GM18868 (cell line): ENCODE measurements at regions not wholly inside any gene's neighbourhood (a gene's known extent, or its start where the extent isn't known, plus 50 kb on each side); places are given as distances from the start of the nearest gene placed in this dataset.

Experiments
- ATAC-seq: cut with Tn5 transposase; IDR thresholded peaks from one replicate; pipeline ENCODE4 v1.9.1; 2021; ENCODE audit warnings: mild to moderate bottlenecking, moderate library complexity; ENCODE audit not compliant: unreplicated experiment

DNA sequence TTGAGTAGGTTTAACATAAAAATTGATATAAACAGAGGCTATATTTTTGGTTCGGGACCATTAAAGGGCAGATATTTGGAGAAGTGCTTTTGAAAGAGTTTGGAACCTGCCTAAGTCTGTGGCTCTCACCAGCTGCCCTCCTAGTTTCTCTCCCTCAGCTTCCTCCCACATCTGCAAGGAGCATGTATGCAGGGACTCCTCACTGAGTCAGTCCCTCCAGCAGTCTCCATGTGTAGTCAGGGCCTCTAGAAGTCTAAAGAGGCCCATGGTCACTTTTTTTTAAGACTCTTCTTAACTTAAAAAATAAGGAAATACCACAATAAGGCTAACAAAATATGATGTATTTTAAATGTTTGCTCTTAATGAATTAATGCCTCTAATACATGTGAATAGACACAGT lies 220.0 kb upstream of the TANK start:
- ATAC-seq = no peak

DNA sequence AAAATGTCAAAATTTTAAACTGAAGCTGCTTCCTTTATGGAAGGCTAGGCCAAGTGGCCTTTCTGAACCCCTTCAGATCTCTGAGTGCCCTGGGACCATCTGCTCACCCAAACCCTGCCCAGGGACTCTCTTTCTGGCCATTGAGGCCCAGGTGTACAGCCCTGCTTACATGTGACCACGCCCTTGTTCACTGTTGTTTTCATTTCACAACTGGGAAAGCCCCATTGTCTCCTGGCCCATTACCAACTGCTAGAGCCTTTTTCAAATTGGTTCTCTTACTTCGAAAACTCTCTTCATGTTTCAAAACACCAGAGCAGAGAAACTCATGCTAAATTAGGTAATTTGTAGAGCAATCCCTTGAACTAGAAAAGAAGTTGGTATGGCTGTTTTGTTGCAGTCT lies 219.5 kb upstream of the TANK start:
- ATAC-seq = peak; percentile 92

DNA sequence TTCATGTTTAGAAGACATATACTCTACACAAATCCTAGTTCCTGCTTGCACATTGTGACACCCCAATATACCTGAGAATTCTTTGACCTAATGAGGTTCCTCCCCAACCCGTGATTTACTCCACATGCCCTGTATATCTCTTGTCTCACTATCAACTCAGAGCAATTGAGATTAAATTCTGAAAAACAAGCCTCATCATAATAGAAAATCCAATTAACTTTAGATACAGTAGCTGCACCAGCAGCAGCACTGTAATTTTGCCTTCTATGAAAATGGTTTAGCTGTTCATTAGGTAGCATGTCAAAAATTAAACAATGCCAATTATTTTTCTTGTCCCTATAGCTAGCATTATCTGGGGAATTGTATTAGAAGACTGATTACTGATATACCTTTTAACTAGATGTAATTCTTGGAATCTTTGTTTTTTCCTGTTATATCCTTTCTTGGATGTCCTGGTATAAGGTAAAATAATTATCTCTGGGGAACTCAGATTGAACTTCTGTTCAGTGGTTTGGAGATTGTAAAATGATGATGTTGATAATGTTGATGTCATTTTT lies 218.9 kb upstream of the TANK start:
- peak; percentile 6 for ATAC-seq

DNA sequence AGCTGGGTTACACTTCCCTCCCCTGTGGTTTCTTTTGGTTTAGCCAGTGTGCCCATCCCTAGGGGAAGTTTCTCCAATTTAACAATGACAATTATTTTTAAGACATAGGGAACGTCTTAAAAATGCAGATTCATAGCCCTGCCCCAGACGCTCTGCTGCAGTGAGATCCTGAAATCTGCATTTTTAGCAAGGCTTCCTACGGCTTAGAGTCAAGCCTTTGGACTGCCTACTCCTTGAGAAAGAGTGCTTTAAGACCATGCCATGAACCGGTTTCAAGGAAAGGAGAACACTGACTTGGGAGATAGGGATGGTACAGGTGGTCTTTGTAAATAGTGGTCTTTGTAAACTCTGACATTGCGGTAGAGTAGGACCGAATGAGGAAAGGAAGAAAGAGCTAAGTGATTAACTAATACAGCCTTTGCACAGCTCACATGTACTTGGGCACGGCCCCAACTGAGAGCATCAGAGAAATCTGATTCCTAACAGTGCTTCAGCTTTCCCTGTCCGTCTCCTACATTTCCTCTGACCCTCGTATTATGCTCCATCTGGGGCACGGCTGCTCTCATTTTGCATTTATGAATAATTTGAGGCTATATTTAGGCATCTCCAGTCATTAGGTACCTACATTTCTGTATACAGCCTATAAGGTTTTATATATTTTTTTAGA lies 217.6 kb upstream of the TANK start:
- ATAC-seq = no peak

DNA sequence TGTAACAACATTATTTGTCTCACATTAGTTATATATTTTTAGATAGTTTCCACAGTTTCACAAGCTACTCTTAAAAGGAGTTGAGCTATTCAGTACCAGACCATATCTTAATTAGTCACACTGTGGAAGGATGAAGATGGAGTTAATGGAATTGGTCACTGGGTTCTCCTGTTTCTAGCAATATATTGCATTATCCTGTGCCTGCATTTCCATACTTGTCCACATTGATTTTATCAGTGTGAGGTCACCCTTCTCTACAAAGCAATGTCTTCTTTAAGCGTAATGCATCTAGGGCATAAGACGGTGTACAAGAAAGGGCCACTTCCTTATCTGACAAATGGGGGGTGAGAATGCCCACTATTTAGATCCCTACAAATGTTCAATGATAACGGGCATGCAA lies 216.8 kb upstream of the TANK start:
- no peak for ATAC-seq

DNA sequence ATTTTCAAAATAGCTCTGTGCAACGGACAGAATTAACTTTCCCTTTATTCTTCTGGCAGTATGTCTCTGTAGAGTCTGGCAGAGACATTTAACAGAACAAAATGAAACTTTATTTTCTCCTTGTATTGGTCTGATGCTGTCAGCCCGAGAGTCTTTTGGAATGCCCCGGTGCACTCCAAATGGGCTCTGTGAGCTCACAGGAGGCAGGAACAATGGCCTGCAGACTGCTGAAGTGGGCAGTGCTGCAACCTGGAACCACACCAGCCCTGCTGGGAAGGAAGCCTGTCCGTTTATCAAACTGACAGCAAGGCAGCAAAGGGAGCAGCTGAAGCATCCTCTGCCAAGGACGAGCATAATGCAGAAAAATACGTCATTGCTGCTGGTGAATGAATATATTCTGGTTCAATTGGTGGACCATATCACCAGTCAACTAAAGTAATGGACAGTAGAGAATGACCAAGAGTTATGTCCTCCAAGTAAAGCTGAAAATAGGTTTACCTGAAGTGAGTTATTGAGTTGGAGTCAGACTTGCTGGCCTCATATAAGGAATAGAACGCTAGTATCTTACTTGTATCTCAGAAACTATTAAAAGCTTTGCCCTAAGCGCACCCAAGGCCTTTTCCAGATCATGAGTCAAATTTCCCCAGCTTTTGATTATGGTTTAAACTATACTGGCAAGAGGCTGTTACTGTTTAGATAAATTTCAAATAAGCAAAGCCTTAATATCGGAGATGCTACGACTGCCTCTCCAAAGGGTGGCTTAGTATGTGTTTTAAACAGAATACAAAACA lies 207.6 kb upstream of the TANK start:
- ATAC-seq = no peak

DNA sequence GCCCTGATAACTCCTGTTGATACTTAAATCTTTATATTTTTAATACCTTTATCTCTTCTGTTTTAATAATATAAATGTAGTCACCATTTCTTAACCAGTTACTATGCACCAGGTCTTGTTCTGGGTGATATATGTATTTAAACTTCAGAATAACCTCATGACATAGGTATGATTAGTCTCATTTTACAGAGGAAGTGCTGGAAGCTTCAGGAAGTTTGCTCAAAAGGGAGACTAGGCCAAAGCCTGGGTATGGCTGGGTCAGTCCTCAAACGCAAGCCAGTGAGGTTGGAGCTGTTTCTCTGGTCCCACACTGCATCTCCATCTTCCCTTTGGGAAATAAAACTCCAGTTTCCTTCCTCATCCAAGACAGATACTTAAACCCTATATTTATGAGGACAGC lies 204.7 kb upstream of the TANK start:
- ATAC-seq = no peak

DNA sequence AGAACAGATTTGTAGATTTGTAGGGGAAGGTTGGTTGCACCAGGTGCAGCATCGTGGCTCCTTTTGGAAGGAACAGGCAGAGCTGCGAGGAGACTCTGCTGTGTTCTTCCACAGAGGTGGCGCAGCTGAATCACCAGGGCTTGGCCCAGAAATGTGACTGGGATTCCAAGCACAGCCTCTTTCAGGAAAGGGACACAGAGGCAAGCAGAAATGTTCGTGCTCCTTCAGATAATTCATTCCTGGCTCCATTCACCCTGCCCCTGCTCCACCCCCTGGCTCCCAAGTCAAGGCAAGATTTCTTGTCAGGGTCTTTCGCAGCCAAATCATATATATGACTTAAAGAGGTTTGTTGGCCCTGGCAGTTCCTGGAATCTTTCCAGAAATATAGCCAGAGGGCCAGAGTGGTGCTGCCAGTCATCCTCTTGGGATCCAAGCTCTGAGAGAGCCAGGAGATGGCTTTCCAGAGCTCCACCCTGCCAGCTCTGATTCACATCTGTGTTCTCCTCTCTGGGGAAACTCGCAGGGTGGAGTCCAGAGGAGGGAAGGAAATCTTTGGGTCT lies 203.9 kb upstream of the TANK start:
- ATAC-seq = no peak

DNA sequence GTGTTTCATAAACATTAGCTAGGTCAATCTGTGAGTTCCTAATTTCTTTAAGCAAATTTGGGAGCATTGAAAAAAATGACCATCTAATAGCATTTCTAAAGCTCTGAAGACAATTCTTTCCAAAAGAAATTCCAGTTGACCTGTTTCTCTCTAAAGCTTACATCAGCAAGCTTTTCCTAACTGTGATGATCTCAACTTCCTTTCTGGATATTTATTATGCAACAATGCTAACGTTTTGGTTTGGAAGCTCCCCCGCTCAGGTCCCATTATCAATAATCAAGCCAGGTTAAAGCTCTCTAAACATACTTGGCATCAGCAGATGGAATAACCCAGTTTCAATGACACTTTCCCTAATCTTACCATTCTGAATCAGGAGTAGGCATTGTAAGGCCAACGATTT lies 196.3 kb upstream of the TANK start:
- ATAC-seq = no peak

DNA sequence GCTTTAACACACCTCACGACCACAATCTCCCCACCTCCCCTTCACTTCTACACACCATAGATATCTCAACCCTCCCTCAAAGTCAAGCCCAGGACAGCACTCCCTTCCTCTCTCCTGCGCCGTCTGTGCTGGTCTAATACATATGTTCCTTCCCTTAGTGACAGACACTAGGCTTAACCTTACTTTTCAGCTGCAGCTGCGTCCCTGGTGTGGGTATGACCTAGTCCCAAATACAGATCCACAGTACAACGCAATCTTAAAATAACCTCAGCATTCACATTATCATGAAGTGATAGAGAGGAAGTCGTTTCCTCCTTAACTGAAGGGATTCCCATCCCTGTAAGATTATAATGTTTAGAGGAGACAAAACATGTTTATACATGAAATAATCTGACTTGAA lies 192.7 kb upstream of the TANK start:
- no peak for ATAC-seq

DNA sequence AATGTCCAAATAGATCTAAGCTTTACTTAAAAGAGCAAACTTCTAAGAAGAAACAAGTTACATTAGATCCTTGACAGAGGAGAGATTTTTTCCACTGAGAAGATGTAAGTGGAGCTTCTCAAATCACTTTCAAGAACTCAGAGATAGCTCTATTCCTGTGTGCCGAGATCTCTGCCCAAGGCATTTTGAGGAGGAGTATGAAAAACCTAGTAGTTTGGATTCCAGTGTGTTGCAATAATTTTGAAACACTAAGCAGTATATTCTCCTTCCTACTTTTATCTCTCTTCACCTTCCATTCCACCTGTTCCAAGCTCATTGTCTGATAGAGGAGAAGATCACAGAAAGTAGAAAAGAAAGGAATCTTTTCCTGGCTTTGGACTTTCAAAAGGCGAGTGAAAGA lies 192.0 kb upstream of the TANK start:
- ATAC-seq = no peak

DNA sequence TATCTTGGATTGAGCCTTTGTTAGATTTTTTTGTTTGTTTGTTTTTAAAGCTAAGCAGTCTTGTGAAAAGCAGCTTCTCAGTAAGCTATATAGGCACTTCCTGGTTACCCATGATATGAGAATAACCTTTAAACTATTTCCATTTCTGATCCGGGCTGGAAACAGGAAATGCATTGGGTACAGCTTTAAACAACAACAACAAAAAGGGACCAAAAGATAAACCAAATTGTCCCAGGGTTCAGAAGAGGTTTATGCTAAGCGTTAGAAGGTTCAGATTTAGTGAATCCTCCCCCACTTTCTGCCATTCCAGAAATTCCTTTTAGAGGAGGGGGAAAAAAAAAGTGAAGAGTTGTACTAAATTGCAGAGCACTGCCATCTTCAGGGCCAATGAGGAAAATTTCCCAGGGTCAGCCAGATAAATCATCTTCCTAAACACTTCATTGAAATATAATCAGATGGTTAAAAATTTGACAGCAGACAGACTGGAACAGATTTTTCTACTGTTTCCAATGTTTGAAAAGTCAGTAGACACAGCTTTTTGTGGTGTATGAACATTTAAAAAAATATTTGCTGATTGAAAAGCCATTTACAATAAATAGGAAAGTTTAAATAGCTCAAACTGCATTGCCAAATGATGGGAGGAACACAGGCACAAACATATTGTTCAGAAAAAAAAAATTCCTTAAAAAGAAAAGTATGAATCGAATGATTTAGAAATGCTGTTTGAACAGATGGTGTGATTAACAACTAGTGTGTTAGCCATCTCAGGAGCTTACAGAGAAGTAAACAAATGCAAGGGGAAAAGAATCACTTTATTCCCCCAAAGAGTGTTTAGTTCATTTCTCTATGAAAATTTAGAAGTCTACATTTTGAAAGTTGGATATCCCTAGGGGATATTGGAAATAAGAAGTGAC lies 189.9 kb upstream of the TANK start:
- no peak for ATAC-seq

DNA sequence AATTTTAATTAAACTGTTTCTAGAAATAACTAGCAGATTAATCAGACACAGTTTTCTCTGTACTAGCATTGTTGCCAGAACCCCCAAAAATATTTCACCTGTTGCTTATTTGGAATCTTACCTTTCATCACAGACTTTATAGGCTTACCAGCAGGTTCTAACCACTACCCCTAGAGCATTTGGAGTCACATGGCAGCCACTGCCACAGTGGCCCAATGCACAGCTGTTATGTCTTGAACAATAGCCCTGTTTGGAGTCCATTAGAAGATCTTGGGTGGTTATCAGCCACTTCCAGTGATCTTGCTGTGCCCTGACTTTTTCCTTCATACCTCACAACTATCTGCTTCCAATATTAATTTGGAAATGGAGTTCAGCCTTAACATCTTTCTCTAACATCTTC lies 186.2 kb upstream of the TANK start:
- ATAC-seq = no peak

DNA sequence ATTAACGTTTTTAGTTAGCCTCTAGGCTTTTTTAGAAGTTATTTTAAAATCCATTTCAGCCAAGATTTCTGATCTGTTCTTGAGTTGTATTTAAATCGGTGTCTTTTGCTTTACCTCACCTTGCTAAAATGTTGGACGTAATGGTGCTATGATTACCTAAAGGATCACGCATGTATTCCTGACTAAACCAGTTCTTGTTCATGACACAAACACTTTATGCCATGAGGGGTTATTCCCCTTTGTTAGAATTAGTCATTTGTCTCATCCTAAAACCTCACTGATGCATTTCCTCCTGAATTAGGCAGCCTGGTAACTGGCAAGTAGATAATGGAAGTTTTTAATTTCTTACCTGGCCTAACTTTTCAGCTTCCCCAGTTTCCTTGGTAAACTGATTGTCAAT lies 185.4 kb upstream of the TANK start:
- no peak for ATAC-seq

DNA sequence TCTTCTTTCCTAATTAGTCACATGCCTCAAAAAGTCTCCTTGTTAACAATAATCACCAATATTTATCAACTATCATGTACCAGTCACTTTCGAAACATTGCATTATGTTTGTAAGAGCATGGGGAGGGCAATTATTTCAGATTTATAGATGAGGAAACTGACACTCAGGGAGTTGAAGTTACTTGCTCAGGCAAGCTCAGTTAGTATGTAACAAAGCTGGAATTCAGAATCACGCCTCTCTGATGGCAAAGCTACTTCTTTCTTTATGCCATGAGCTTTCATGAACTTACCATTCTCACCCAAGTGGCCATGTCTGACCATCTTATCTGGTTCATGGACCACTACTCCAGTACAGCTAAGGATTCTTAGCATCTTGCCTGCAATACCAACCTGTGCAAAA lies 183.4 kb upstream of the TANK start:
- ATAC-seq = no peak

DNA sequence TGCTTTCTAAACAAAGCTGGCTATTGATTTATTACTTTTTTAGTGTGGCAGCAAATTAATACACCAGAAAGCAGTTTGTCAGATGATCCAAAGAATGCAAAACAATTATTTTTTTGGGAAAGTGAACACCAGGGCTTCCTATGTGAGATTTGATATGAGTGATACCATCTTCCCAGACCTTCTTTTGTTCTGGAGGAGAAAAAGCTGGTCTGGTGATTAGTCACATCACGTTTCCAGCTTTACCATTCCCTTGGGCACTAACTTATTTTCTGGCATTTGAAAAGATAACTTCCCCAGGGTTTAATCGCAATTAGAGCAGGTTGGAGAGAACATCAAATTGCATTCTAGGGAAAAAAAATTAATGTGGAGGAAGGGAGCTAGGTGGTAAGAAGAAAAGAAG lies 182.9 kb upstream of the TANK start:
- no peak for ATAC-seq

DNA sequence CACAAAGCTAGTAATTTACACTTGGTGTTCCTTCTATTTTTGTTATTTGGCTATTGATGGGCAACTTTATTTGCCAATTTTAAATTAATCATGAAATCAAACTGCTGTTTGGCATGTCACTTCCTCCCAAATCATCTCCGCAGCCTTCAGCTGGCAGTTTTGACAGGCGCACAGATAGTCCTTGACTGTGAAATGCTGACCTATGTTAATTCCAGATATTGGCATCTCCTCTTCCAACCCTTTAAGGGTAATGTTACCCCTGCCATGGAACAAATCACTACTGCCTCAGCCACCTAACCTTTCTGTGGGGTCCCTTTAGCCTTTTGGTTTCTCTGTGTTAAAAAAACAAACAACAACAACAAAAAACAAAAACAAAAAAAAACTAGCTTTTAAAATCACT lies 182.4 kb upstream of the TANK start:
- ATAC-seq = no peak

DNA sequence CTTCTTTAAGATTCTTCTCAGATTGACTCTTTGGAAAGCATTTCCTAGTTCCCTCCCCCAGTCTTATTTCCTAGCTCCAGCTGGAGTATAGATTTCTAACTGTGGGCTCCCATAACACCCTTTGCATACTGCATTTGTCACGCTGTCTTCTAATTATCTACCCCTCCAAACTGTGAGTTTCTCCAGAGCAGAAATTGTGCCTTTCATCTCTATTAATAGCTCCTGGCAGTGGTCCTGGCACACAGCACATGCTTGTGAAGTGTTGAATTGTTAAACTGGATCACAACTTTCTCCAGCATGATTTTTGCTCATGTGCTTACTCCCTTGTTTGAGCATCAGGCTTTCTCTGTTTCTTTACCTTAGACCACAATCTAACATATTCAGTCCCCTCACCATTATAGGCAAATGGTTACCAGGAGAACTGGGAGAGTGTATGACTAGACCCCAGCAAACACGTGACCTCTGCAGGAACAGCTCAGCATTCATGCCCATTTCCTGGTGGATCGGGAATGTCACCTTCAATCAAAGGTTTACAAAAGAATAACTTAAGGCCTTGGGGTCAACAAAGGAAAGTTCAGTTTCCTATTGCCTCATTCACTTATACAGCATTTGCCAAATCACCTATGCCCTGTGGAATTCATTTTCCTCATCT lies 175.7 kb upstream of the TANK start:
- ATAC-seq = no peak

DNA sequence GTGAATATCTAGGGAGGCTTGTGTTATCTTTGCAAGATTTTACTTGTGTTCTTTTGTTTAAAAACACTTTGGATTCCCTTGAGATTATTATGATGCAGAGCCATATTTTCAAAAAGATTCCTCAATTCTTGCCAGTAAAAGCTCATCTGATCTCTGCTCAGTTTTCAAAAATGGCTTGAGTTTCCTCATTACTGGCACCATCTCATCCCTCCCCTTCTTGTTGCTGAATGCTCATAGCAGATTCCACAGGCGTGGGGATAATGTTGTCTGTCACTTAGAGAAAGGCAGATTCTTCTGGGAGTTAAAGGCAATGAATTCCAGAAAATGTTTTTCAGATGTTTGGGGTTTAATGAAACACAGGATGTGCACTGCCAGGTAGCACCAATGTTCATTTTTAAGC lies 170.4 kb upstream of the TANK start:
- no peak for ATAC-seq

DNA sequence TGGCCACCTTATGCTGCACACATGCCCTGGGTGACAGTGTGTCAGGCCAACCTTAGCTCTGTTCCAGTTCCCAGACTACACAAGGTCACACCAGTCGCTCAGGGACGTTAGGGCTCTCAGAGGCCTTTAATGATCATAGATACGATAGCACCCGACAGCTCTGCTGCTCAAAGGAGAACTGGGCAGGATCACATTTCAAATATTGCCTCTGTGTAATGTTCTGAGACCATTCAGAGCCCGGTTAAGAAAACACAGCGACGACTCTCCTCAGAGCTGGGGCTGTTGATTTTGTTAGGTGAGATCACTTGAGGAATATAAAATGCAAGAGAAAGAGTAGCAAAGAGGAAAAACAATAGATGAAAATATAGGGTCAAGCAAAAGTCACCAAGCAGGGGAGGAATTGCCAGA lies 166.6 kb upstream of the TANK start:
- no peak for ATAC-seq
